ENCODE measurements at regions not wholly inside any gene's neighbourhood (a gene's known extent, or its start where the extent isn't known, plus 50 kb on each side); places are given as distances from the start of the nearest gene placed in this dataset.

DNA sequence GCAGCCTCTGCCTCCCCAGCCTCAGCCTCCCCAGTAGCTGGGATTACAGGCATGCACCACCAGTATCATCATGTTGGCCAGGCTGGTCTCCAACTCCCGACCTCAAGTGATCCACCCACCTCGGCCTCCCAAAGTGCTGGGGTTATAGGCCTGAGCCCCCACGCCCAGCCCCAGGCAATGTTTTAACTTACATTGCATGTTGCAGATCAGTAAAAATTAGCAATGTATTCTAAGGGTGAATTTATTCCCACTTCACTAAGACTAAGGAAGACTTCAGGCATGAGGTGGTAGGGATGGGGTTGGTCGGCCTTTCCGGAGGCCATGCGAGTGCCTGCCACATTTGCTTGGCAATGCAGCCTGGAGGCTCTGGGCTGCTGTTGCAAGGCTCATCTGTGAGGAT, 66.8 kb upstream of the JDP2 start:
- POLR2A ChIA-PET, result no interaction called here
- H3K27me3 ChIP-seq (ENCODE audit: control insufficient read depth in 2 of 2, insufficient read depth in 2 of 2, low read length in 2 of 2), result peaks cover 0 to 14% of the 10 kb centered on the region in 2 experiments; a peak in 3 of 5 replicates
- no peak for FAIRE-seq
- H3K4me1 ChIP-seq (replicated peaks in 1 of 2; ENCODE audit: control insufficient read depth in 2 of 2, insufficient read depth in 2 of 2, low read length in 2 of 2), result no peaks in the 10 kb centered on the region
- H3K36me3 ChIP-seq (ENCODE audit: control insufficient read depth, insufficient read depth, low read length), result no peaks in the 10 kb centered on the region
- no peak overlapping the region for H2AFZ ChIP-seq (ENCODE audit: low read depth, low read length)
- WGBS (ENCODE audit: insufficient coverage, low coverage, missing lambda C conversion rate), result 3% methylated on average over 4 of the region's 6 CpGs
- no peak overlapping the region for H3K9ac ChIP-seq (ENCODE audit: insufficient read depth in 1 of 2, low read depth in 2 of 2, low read length in 2 of 2)
- BruUV-seq (replicated peaks), result no TSS peak
- H3K4me3 ChIP-seq, result no peak overlapping the region
- TF ChIP-seq, protein P1, sequence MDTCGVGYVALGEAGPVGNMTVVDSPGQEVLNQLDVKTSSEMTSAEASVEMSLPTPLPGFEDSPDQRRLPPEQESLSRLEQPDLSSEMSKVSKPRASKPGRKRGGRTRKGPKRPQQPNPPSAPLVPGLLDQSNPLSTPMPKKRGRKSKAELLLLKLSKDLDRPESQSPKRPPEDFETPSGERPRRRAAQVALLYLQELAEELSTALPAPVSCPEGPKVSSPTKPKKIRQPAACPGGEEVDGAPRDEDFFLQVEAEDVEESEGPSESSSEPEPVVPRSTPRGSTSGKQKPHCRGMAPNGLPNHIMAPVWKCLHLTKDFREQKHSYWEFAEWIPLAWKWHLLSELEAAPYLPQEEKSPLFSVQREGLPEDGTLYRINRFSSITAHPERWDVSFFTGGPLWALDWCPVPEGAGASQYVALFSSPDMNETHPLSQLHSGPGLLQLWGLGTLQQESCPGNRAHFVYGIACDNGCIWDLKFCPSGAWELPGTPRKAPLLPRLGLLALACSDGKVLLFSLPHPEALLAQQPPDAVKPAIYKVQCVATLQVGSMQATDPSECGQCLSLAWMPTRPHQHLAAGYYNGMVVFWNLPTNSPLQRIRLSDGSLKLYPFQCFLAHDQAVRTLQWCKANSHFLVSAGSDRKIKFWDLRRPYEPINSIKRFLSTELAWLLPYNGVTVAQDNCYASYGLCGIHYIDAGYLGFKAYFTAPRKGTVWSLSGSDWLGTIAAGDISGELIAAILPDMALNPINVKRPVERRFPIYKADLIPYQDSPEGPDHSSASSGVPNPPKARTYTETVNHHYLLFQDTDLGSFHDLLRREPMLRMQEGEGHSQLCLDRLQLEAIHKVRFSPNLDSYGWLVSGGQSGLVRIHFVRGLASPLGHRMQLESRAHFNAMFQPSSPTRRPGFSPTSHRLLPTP (IDR thresholded peaks at IDR 0.05; ENCODE audit: borderline replicate concordance, extremely low read depth, insufficient read length), result no peak
- TF ChIP-seq SRSF1 (IDR thresholded peaks at IDR 0.05; ENCODE audit: low read depth, low read length), result no peak
- no peak for TF ChIP-seq MLX (CRISPR knock-in tag; conservative IDR thresholded peaks at IDR 0.05)
- no peak for TF ChIP-seq MXI1 (IDR thresholded peaks at IDR 0.05; ENCODE audit: low read depth, low read length)
- TF ChIP-seq AFF4 (CRISPR knock-in tag; IDR thresholded peaks at IDR 0.05), result no peak
- TF ChIP-seq, protein P2, sequence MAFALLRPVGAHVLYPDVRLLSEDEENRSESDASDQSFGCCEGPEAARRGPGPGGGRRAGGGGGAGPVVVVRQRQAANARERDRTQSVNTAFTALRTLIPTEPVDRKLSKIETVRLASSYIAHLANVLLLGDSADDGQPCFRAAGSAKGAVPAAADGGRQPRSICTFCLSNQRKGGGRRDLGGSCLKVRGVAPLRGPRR (CRISPR knock-in tag; IDR thresholded peaks at IDR 0.05), result no peak
- no peak for TF ChIP-seq EP300 (IDR thresholded peaks at IDR 0.05; ENCODE audit: low read length)
- TF ChIP-seq KAT8 (IDR thresholded peaks at IDR 0.05; ENCODE audit: low read depth), result no peak
- TF ChIP-seq ZNF140 (CRISPR knock-in tag; IDR thresholded peaks at IDR 0.05), result no peak
- no peak for DNase-seq (ENCODE audit: extremely low read depth in 1 of 4, low spot score in 3 of 4)
- H3K4me2 ChIP-seq (ENCODE audit: insufficient read depth, low read length), result no peak overlapping the region
- no peak overlapping the region for H3K27ac ChIP-seq (ENCODE audit: extremely low read depth, low read depth, low read length)
- no peaks in the 10 kb centered on the region for H3K79me2 ChIP-seq (ENCODE audit: control insufficient read depth, insufficient read depth, low read length)
- H3K9me1 ChIP-seq (ENCODE audit: control insufficient read depth, insufficient read depth, low read length), result no peaks in the 10 kb centered on the region
- CTCF ChIA-PET (ENCODE audit: low intra/inter-chr PET ratio), result no interaction called here
- no peaks in the 10 kb centered on the region for H4K20me1 ChIP-seq (replicated peaks; ENCODE audit: control insufficient read depth, insufficient read depth, low read length)
- in situ Hi-C loops (cut with MboI) (no loop called here), intact Hi-C loops (cut with micrococcal nuclease) (no loop called here)
- H3K9me3 ChIP-seq (replicated peaks; ENCODE audit: control insufficient read depth, insufficient read depth, low read depth, low read length), result no peaks in the 10 kb centered on the region
- ATAC-seq, result no peak
